Activated naive CD4-positive, alpha-beta T cell treated with anti-CD3 and anti-CD28 coated beads, Interleukin-2, amount 10 ng/mL, durations not matched to agents 7 days and 5 days (primary cell): ENCODE measurements at regions not wholly inside any gene's neighbourhood (a gene's known extent, or its start where the extent isn't known, plus 50 kb on each side); places are given as distances from the start of the nearest gene placed in this dataset.

Experiments
- CTCF ChIA-PET: fragments of 350-600 bp; sonication (Branson Sonifier 250); formaldehyde crosslinking; loops from one replicate; lab custom pipeline; 2021; ENCODE audit warnings: antibody characterized with exemption; lab: Charles Lee
- DNase-seq: peaks from one replicate; pipeline ENCODE4 v3.0.0-alpha.2; 2020
- H3K27ac Mint-ChIP-seq: one replicate; pipeline ENCODE4 v1.8.0; 2021; ENCODE audit warnings: mild to moderate bottlenecking, moderate library complexity, mixed read lengths
- H3K27me3 Mint-ChIP-seq: one replicate; pipeline ENCODE4 v1.8.0; 2021; ENCODE audit warnings: mild to moderate bottlenecking, mixed read lengths
- H3K36me3 Mint-ChIP-seq: one replicate; pipeline ENCODE4 v1.8.0; 2021; ENCODE audit warnings: mixed read lengths
- H3K4me1 Mint-ChIP-seq: one replicate; pipeline ENCODE4 v1.8.0; 2021; ENCODE audit warnings: mixed read lengths
- H3K4me3 Mint-ChIP-seq: one replicate; pipeline ENCODE4 v1.8.0; 2021; ENCODE audit warnings: mild to moderate bottlenecking, moderate library complexity, mixed read lengths
- H3K9me3 Mint-ChIP-seq: one replicate; pipeline ENCODE4 v1.8.0; 2021; ENCODE audit warnings: mixed read lengths

- H3K36me3 Mint-ChIP-seq: no peaks in the 10 kb centered on the region
- H3K4me1 Mint-ChIP-seq: no peaks in the 10 kb centered on the region
- no peaks in the 10 kb centered on the region for H3K27me3 Mint-ChIP-seq
- H3K9me3 Mint-ChIP-seq: no peaks in the 10 kb centered on the region
- CTCF ChIA-PET: no interaction called here
- DNase-seq: no peak
- no peak overlapping the region for H3K27ac Mint-ChIP-seq
- no peak overlapping the region for H3K4me3 Mint-ChIP-seq
Measured at GRCh38 chr18:24862201-24862816, 401.9 kb downstream of the HRH4 start.

GRCh38 chr18:24868311-24868710, 407.9 kb downstream of the HRH4 start:
- no peak overlapping the region for H3K4me3 Mint-ChIP-seq
- no peak overlapping the region for H3K27ac Mint-ChIP-seq
- no peaks in the 10 kb centered on the region for H3K9me3 Mint-ChIP-seq
- H3K4me1 Mint-ChIP-seq: no peaks in the 10 kb centered on the region
- H3K36me3 Mint-ChIP-seq: no peaks in the 10 kb centered on the region
- CTCF ChIA-PET: no interaction called here
- no peaks in the 10 kb centered on the region for H3K27me3 Mint-ChIP-seq
- DNase-seq: no peak

DNA sequence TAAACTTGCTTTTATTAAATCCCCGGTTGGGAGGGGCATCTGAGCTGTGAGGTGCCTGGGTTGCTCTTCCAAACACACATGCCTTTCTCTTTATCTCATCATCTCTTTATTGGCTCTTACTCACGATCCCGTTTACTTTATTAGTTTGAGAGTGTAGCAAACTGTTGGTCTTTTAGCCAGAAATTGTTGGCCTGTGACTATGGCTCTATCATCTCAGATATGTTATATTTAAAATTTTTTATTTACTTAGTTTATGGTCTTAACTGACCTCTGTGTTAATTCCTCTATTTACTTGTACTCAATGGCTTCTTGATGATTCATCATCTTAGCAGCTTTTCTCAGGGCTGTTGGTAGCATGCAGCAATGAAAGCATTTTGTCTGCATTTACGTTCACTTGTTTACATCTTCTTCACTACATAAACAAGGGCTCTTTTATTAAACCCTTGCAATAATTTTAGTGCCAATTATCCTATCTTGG, 408.4 kb downstream of the HRH4 start:
- no peaks in the 10 kb centered on the region for H3K36me3 Mint-ChIP-seq

GRCh38 chr18:24869285-24869684, 408.8 kb downstream of the HRH4 start:
- no peaks in the 10 kb centered on the region for H3K27me3 Mint-ChIP-seq
- H3K9me3 Mint-ChIP-seq: no peaks in the 10 kb centered on the region
- CTCF ChIA-PET: no interaction called here
- H3K27ac Mint-ChIP-seq: no peak overlapping the region
- no peaks in the 10 kb centered on the region for H3K4me1 Mint-ChIP-seq
- DNase-seq: no peak
- no peak overlapping the region for H3K4me3 Mint-ChIP-seq
- no peaks in the 10 kb centered on the region for H3K36me3 Mint-ChIP-seq

More for the DNA sequence above, 408.4 kb downstream of the HRH4 start:
- no peak for DNase-seq
- no peaks in the 10 kb centered on the region for H3K4me1 Mint-ChIP-seq
- H3K27me3 Mint-ChIP-seq: no peaks in the 10 kb centered on the region
- CTCF ChIA-PET: no interaction called here
- no peaks in the 10 kb centered on the region for H3K9me3 Mint-ChIP-seq
- no peak overlapping the region for H3K27ac Mint-ChIP-seq
- no peak overlapping the region for H3K4me3 Mint-ChIP-seq

DNA sequence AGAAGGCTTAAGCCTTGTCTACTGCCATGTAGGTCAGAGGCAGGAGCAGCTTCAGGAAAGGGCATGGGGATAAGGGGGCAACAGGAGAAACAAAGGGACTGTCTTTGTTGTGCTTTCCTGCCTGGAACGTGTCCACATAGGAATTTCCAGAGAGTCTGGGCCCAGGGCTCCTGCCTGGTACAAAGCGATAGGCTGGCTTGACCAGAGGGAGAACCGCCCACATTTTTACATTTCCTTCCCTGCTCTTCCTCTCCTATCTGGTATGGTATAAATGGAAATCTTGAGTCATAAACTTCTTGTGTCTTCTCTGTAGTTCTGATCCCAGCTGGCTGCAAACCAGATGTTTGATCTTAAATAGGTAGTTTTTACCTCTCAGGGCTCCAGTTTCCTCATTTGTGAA, 414.8 kb downstream of the HRH4 start:
- no peak for DNase-seq
- Mint-ChIP-seq H3K27ac (no peak overlapping the region), H3K4me1 (no peaks in the 10 kb centered on the region), H3K9me3 (no peaks in the 10 kb centered on the region), H3K36me3 (no peaks in the 10 kb centered on the region), H3K27me3 (no peaks in the 10 kb centered on the region), H3K4me3 (no peak overlapping the region)
- CTCF ChIA-PET: no interaction called here

DNA sequence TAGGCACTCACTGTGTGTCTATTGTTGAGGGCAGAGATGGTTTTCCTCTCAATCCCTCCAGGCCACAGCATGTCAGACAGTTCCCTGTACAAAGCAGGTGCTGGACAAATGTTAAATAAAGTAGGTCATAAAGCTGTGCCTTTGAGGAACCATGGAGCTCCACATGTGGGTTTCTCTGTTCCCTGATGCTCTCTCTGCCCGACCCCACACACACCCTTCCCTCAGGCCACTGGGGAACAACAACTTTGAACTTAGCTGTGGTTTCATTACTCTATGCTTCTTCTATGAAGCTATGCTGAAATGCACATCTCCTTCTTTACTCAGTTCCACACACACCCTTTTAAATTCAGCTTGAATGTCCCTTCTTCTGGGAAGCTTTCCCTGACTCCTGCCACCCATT, 415.3 kb downstream of the HRH4 start:
- CTCF ChIA-PET: no interaction called here
- H3K27me3 Mint-ChIP-seq: no peaks in the 10 kb centered on the region
- no peaks in the 10 kb centered on the region for H3K36me3 Mint-ChIP-seq
- DNase-seq: no peak
- no peaks in the 10 kb centered on the region for H3K4me1 Mint-ChIP-seq
- no peak overlapping the region for H3K4me3 Mint-ChIP-seq
- H3K27ac Mint-ChIP-seq: peak overlapping the region; percentile 28
- H3K9me3 Mint-ChIP-seq: no peaks in the 10 kb centered on the region

DNA sequence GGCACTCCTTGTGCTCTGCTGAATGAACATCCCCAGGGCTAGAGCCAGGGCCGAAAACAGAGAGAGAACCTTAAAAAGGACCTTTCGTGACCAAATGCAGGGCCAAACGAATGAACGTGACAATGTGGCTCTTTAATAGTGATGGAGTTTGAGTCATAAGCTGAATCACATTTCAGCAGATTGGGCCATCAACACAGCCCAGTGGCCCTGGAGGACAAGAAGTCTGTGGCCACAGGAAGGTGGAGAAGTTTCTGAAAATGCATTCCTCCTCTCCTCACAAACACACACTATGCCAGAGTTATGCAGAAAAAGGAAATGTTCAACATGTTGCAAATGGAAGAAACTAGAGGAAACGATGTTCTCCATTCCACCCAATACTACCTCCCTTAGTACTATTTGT, 415.8 kb downstream of the HRH4 start:
- Mint-ChIP-seq H3K27me3 (no peaks in the 10 kb centered on the region), H3K36me3 (no peaks in the 10 kb centered on the region), H3K4me1 (no peaks in the 10 kb centered on the region), H3K27ac (no peak overlapping the region), H3K4me3 (no peak overlapping the region), H3K9me3 (no peaks in the 10 kb centered on the region)
- DNase-seq: no peak
- CTCF ChIA-PET: no interaction called here

DNA sequence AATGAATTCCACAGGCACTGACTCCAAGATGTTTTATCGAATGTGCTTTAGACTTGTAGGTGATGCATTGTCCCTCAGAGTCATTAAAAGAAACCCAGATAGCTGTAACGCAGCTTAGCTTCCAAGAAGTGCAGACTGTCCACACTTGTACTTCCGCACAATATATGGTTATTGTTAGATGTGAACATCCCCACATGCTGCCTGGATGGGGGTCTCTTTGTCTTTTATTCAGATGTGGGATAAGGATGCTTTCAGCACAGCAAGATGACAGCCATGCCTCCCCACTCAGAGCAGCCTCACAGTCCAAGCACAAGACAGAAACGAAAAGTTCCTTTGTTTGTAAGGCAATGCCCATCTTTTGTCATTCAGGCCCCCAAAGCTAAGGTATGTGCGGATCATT, 416.6 kb downstream of the HRH4 start:
- Mint-ChIP-seq H3K27ac (no peak overlapping the region), H3K36me3 (no peaks in the 10 kb centered on the region), H3K9me3 (no peaks in the 10 kb centered on the region), H3K4me1 (no peaks in the 10 kb centered on the region), H3K4me3 (no peak overlapping the region), H3K27me3 (no peaks in the 10 kb centered on the region)
- CTCF ChIA-PET: no interaction called here
- no peak for DNase-seq

- Mint-ChIP-seq H3K36me3 (no peaks in the 10 kb centered on the region), H3K27ac (no peak overlapping the region), H3K9me3 (no peaks in the 10 kb centered on the region), H3K27me3 (no peaks in the 10 kb centered on the region), H3K4me3 (no peak overlapping the region), H3K4me1 (no peaks in the 10 kb centered on the region)
- CTCF ChIA-PET: no interaction called here
- DNase-seq: no peak
Measured at GRCh38 chr18:24877546-24877945, 417.1 kb downstream of the HRH4 start.

GRCh38 chr18:24878289-24878688, 417.9 kb downstream of the HRH4 start:
- CTCF ChIA-PET: no interaction called here
- DNase-seq: no peak
- no peaks in the 10 kb centered on the region for H3K36me3 Mint-ChIP-seq
- H3K9me3 Mint-ChIP-seq: no peaks in the 10 kb centered on the region
- no peaks in the 10 kb centered on the region for H3K4me1 Mint-ChIP-seq
- no peaks in the 10 kb centered on the region for H3K27me3 Mint-ChIP-seq
- no peak overlapping the region for H3K27ac Mint-ChIP-seq
- no peak overlapping the region for H3K4me3 Mint-ChIP-seq

DNA sequence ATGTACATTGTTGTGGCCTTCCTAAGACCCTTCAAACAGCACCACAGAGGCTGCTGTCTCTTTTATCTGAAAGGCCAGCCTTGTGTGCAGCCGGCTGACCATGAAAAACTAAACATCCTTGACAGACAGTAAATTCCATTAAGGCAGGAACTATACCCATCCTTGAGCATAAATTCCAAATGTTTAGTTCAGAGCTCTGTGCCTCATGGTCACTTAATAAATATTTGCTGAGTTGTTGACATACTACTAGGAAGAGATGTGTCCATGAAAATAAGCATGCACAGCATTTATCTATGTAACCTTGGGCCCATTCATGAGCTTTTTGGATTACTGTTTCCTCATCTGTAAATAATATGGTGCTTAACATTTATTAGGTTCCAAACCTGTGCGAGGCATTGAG, 424.8 kb downstream of the HRH4 start:
- no peaks in the 10 kb centered on the region for H3K9me3 Mint-ChIP-seq
- CTCF ChIA-PET: no interaction called here

DNA sequence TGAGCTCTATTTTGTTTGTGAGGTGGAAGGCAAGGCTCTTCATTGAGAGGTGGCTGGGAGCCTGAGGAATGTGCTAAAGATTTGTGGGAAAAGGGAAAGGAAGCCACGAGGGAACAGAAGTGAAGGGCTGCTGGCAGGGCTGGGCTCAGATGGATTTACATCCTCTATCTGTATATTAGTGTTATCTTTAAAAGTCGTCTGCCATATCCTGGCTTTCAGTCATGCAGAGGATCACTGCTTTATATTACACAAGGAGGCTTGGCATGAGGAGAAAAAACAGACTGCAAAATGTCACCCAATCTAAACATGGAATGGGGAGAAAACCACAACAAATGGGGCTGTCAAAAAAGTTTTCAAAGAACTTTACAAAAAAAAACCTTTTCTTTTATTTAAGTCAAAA, 434.4 kb downstream of the HRH4 start:
- CTCF ChIA-PET: no interaction called here
- Mint-ChIP-seq H3K4me1 (no peaks in the 10 kb centered on the region), H3K27me3 (no peaks in the 10 kb centered on the region), H3K9me3 (peaks cover under 1% of the 10 kb centered on the region), H3K36me3 (no peaks in the 10 kb centered on the region), H3K27ac (no peak overlapping the region), H3K4me3 (no peak overlapping the region)
- no peak for DNase-seq

More for the DNA sequence above, 424.8 kb downstream of the HRH4 start:
- no peak for DNase-seq
- no peaks in the 10 kb centered on the region for H3K27me3 Mint-ChIP-seq
- no peaks in the 10 kb centered on the region for H3K4me1 Mint-ChIP-seq
- H3K27ac Mint-ChIP-seq: no peak overlapping the region
- H3K36me3 Mint-ChIP-seq: no peaks in the 10 kb centered on the region
- H3K4me3 Mint-ChIP-seq: no peak overlapping the region

GRCh38 chr18:24897461-24897860, 437.0 kb downstream of the HRH4 start:
- no peak for DNase-seq
- Mint-ChIP-seq H3K36me3 (no peaks in the 10 kb centered on the region), H3K4me3 (no peak overlapping the region), H3K27ac (no peak overlapping the region), H3K4me1 (no peaks in the 10 kb centered on the region), H3K27me3 (no peaks in the 10 kb centered on the region), H3K9me3 (peaks cover 8% of the 10 kb centered on the region)
- CTCF ChIA-PET: no interaction called here

- H3K4me1 Mint-ChIP-seq: no peaks in the 10 kb centered on the region
- no peak for DNase-seq
- no peak overlapping the region for H3K4me3 Mint-ChIP-seq
- CTCF ChIA-PET: no interaction called here
- no peaks in the 10 kb centered on the region for H3K36me3 Mint-ChIP-seq
- H3K27me3 Mint-ChIP-seq: no peaks in the 10 kb centered on the region
- no peak overlapping the region for H3K27ac Mint-ChIP-seq
- no peaks in the 10 kb centered on the region for H3K9me3 Mint-ChIP-seq
Measured at GRCh38 chr18:24910221-24910620, 441.7 kb downstream of the ZNF521 start.

- no peaks in the 10 kb centered on the region for H3K4me1 Mint-ChIP-seq
- H3K4me3 Mint-ChIP-seq: no peak overlapping the region
- no peak for DNase-seq
- H3K27ac Mint-ChIP-seq: no peak overlapping the region
- no peaks in the 10 kb centered on the region for H3K9me3 Mint-ChIP-seq
- H3K27me3 Mint-ChIP-seq: no peaks in the 10 kb centered on the region
- H3K36me3 Mint-ChIP-seq: no peaks in the 10 kb centered on the region
- CTCF ChIA-PET: no interaction called here
Measured at GRCh38 chr18:24913507-24914170, 438.3 kb downstream of the ZNF521 start.
